Transverse colon (tissue), 4 donors: ENCODE measurements at regions not wholly inside any gene's neighbourhood (a gene's known extent, or its start where the extent isn't known, plus 50 kb on each side); places are given as distances from the start of the nearest gene placed in this dataset.

Source experiments
- DNase-seq: peaks from one replicate; pipeline ENCODE4 v3.0.0-alpha.2; 2019
- H3K27ac ChIP-seq, 4 donors: fragments of 200-600 bp; sonication (generic); 2 replicates each; pipeline ENCODE4 v1.5.1; 2016 to 2018; ENCODE audit warnings: inconsistent platforms in 4 of 4
- H3K27me3 ChIP-seq: fragments of 200-600 bp; sonication (generic); 2 replicates; pipeline ENCODE4 v1.5.1; 2017; ENCODE audit warnings: inconsistent platforms
- H3K36me3 ChIP-seq, 4 donors: fragments of 200-600 bp; sonication (generic); 2 replicates each; pipeline ENCODE4 v1.5.1; 2017 to 2019; ENCODE audit warnings: inconsistent platforms in 4 of 4
- H3K4me1 ChIP-seq, 4 donors: fragments of 200-600 bp; sonication (generic); 2 replicates each; pipeline ENCODE4 v1.5.1; 2017 to 2020; ENCODE audit warnings: inconsistent platforms in 4 of 4
- H3K4me3 ChIP-seq, 4 donors: fragments of 200-600 bp; sonication (generic); 1 replicate in 1 of 4; 2 replicates in 3 of 4; pipeline versions ENCODE4 v1.5.1 to v1.6.1; 2017 to 2019; ENCODE audit warnings: inconsistent platforms in 4 of 4
- H3K9me3 ChIP-seq, 2 donors: fragments of 200-600 bp; sonication (generic); 2 replicates each; pipeline ENCODE4 v1.5.1; 2017 to 2019; ENCODE audit warnings: inconsistent platforms in 2 of 2
- EP300 ChIP-seq: sonication (generic); formaldehyde crosslinking; IDR thresholded peaks from one replicate; pipeline ENCODE4 v1.6.1; 2017; ENCODE audit warnings: antibody characterized with exemption, low read depth
- POLR2A ChIP-seq: fragments of 450-650 bp; IDR thresholded peaks from one replicate; pipeline ENCODE4 v1.6.1; 2016; ENCODE audit warnings: antibody characterized with exemption, mild to moderate bottlenecking, moderate library complexity
- POLR2AphosphoS5 ChIP-seq, 3 donors: sonication (generic); formaldehyde crosslinking; IDR thresholded peaks; one replicate each; pipeline ENCODE4 v1.6.1; 2016; ENCODE audit warnings: antibody characterized with exemption in 3 of 3
- WGBS, 2 donors: methylation state at CpG; one replicate each; pipeline ENCODE4 v1.1.5; 2018; ENCODE audit warnings: low coverage in 1 of 2; 5-methylcytosine and 5-hydroxymethylcytosine counted together
- in situ Hi-C, 4 donors: fragments of 200-750 bp; cut with MboI; loops; one replicate each; pipeline versions ENCODE4 v1.15.0 to v1.15.1; 2017; ENCODE audit warnings: low sequenced_read_pairs in 3 of 4, low pct_ligation_motif_present in 1 of 4, low pct_unique_long_range_greater_than_20kb in 1 of 4
- intact Hi-C: fragments of 100-400 bp; cut with DNase I; formaldehyde crosslinking; loops from one replicate; pipeline ENCODE4 v1.15.1; 2023; ENCODE audit warnings: low total_unique reads
- TF ChIP-seq, protein P1 (sequence below), 5 experiments: fragments of 200-600 bp in 3 of 5; fragments of 450-650 bp in 2 of 5; sonication (generic) in 3 of 5; IDR thresholded peaks; 1 replicate in 2 of 5; 2 replicates in 3 of 5; pipeline ENCODE4 v1.5.1; 2016 to 2017; ENCODE audit warnings: antibody characterized with exemption in 5 of 5, inconsistent platforms in 3 of 5, mild to moderate bottlenecking in 2 of 5, moderate library complexity in 1 of 5

DNA sequence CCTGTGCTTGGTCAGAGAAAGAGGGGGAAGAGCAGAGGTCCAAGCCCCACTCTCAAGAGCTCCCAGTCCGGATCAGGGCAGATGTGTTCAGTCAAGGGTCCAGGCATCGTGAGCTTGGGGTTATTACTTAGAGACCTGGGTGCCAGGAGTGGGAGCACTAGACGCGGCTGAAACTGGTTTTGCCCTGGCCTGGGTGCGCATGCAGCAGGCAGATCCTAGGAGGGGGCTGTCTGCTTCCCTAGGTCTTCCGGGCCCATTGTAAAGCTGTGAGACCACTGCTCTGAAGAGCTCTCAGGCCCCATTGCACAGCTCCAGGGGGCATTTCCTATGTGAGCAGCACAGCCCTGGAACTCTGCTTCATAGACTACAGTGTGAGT is 204.9 kb upstream of the LINGO1 start:
- no peaks in the 10 kb centered on the region for H3K36me3 ChIP-seq
- TF ChIP-seq EP300 (no peak), POLR2A (no peak), POLR2AphosphoS5 (IDR thresholded peaks at IDR 0.05) (no peak)
- TF ChIP-seq, protein P1, sequence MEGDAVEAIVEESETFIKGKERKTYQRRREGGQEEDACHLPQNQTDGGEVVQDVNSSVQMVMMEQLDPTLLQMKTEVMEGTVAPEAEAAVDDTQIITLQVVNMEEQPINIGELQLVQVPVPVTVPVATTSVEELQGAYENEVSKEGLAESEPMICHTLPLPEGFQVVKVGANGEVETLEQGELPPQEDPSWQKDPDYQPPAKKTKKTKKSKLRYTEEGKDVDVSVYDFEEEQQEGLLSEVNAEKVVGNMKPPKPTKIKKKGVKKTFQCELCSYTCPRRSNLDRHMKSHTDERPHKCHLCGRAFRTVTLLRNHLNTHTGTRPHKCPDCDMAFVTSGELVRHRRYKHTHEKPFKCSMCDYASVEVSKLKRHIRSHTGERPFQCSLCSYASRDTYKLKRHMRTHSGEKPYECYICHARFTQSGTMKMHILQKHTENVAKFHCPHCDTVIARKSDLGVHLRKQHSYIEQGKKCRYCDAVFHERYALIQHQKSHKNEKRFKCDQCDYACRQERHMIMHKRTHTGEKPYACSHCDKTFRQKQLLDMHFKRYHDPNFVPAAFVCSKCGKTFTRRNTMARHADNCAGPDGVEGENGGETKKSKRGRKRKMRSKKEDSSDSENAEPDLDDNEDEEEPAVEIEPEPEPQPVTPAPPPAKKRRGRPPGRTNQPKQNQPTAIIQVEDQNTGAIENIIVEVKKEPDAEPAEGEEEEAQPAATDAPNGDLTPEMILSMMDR (IDR thresholded peaks at IDR 0.05) = no peak
- in situ Hi-C loops = no loop called here
- H3K4me3 ChIP-seq = no peak overlapping the region
- no peak for DNase-seq
- no peak overlapping the region for H3K27ac ChIP-seq
- intact Hi-C loops = no loop called here
- no peaks in the 10 kb centered on the region for H3K4me1 ChIP-seq
- WGBS, 2 donors = 90% methylated on average over 6 of the region's 6 CpGs; no CpG with 5 or more reads in 1 of the 2 donors
- peaks cover 8% of the 10 kb centered on the region for H3K27me3 ChIP-seq
- H3K9me3 ChIP-seq = no peaks in the 10 kb centered on the region

DNA sequence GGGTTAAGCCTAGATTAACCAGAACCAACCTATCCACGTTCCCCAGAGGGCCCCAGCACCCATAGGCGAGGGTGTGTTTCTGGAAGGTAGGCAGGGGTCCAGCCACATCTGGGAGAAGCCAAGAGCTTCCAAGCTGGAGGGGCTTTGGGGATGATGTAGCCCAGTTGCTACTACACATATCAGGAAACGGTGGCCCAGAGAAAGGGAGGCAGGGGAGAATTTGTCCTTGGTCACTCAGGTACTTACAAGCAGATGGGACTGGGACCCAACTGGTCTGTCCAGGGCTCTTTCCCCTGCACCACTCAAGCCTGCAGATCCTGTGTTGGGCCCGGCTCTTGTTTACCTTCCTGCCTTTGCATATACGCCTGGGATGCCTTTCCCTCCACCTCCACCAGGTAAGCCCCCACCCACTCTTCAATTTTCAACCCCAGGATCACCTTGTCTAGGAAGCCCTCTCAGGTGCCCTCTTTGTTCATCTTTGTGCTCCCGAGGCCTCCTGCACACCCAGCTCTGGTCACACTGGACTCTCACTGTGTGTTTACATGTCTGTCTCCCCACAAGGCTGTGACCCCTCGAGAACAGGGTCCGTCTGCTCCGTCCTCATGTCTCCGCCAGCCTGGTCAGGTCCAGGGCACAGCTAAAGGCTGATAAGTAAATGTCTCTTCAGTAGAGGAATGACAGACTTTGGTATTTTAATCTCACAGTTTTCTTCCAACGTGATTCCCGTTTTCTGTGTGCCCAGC is 204.4 kb upstream of the LINGO1 start:
- WGBS, 2 donors = 60 to 89% methylated on average over 3 to 12 of the region's 12 CpGs
- no peak for DNase-seq
- in situ Hi-C loops = no loop called here

DNA sequence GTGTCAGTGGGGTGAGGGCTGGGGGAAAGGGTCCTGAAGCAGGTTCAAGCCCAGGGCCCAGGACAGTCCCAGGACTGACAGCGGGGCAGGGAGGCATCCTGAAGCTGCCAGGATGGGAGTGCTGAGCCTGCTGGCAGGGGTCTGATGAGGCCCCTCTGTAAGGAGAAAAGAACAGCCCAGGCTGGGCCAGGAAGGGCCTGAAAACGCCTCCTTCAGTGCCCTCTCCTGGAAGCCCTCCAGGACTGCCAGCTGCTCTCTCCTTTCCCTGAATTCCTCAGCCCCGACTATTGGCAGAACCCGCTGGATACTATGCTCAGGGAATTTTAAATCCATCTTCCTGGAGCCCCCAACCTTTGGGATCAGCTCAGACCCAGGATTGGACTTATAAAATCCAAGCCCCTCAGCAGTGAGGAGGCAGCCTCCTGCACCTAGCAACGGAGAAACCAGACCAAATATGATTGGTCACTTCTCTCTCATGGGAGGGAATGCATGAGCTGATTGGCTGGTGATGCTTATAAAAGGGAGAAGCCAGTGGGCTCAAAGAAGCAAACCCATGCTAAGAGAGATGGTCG is 203.5 kb upstream of the LINGO1 start:
- Histone ChIP-seq H3K4me3 (no peak overlapping the region), H3K4me1 (no peaks in the 10 kb centered on the region), H3K27ac (no peak overlapping the region), H3K9me3 (no peaks in the 10 kb centered on the region), H3K36me3 (no peaks in the 10 kb centered on the region), H3K27me3 (peaks cover 8% of the 10 kb centered on the region)
- no peak for TF ChIP-seq POLR2AphosphoS5 (IDR thresholded peaks at IDR 0.05)
- TF ChIP-seq POLR2A = no peak
- no peak for DNase-seq
- in situ Hi-C loops = no loop called here
- intact Hi-C loops = no loop called here
- 39% methylated on average over 6 of the region's 6 CpGs; no CpG with 5 or more reads in 1 of the 2 donors for WGBS, 2 donors

More for the DNA sequence above, 204.4 kb upstream of the LINGO1 start:
- no peak overlapping the region for H3K27ac ChIP-seq
- no peaks in the 10 kb centered on the region for H3K9me3 ChIP-seq
- intact Hi-C loops = no loop called here
- peaks cover 8% of the 10 kb centered on the region for H3K27me3 ChIP-seq
- no peaks in the 10 kb centered on the region for H3K4me1 ChIP-seq
- no peaks in the 10 kb centered on the region for H3K36me3 ChIP-seq
- no peak overlapping the region for H3K4me3 ChIP-seq
- TF ChIP-seq POLR2A (no peak), EP300 (no peak), POLR2AphosphoS5 (IDR thresholded peaks at IDR 0.05) (no peak)
- TF ChIP-seq, protein P1 (IDR thresholded peaks at IDR 0.05) = no peak

DNA sequence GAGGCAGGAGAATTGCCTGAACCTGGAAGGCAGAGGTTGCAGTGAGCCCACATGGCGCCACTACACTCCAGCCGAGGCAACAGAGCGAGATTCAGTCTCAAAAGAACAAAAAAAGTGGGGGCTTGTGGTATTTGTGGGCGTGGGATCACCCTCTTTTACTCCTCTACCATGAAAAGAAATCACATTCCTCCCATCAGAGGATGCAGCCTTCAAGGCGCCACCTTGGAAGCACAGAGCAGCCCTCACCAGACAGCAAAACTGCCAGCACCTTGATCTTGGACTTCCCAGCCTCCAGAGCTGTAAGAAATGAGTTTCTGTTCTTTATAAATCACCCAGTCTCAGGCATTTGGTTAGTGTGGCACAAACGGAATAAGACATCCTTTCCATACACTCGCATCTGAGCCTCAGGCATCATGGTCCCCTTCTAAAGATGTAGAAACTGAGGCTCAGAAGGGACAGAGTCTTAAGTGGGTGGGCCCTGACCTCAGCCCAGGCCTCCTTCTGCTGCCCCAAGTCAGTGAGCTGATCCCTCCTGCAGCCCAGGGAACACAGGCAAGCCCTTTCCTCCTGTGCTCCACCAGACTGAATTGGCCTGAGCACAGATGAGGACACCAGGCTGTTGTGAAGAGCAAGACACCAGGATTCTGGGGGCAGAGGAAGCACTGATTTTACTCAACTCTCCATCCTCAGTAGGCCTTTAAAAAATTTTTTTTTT is 201.7 kb upstream of the LINGO1 start:
- no peaks in the 10 kb centered on the region for H3K9me3 ChIP-seq
- intact Hi-C loops (no loop called here), in situ Hi-C loops (no loop called here)
- no peaks in the 10 kb centered on the region for H3K36me3 ChIP-seq
- no peak overlapping the region for H3K27ac ChIP-seq
- 97% methylated on average over 7 of the region's 7 CpGs; no CpG with 5 or more reads in 1 of the 2 donors for WGBS, 2 donors
- no peak overlapping the region for H3K4me3 ChIP-seq
- H3K27me3 ChIP-seq = peaks cover 4% of the 10 kb centered on the region
- H3K4me1 ChIP-seq = no peaks in the 10 kb centered on the region
- TF ChIP-seq POLR2A = no peak
- TF ChIP-seq, protein P1 (IDR thresholded peaks at IDR 0.05) = no peak
- TF ChIP-seq POLR2AphosphoS5 (IDR thresholded peaks at IDR 0.05) = no peak
- TF ChIP-seq EP300 = no peak
- no peak for DNase-seq
